Natural killer cell (primary cell): ENCODE measurements at regions not wholly inside any gene's neighbourhood (a gene's known extent, or its start where the extent isn't known, plus 50 kb on each side); places are given as distances from the start of the nearest gene placed in this dataset.

Experiments
- ATAC-seq, 3 donors: fragments of 150-1000 bp in 2 of 3; fragments of 200-7000 bp in 1 of 3; cut with Tn5 transposase; 1 replicate in 1 of 3; 2 replicates in 2 of 3; pipeline ENCODE4 v1.10.0; 2021; ENCODE audit warnings: mild to moderate bottlenecking in 2 of 3, moderate library complexity in 2 of 3
- DNase-seq, 2 donors: peaks; one replicate each; pipeline versions ENCODE4 v3.0.0 to v3.0.0-alpha.2; 2013 to 2021; ENCODE audit warnings: mixed read lengths in 1 of 2
- H3K27ac ChIP-seq: one replicate; pipeline ENCODE4 v1.5.1; 2013; ENCODE audit warnings: mild to moderate bottlenecking, low read length
- H3K27me3 ChIP-seq: one replicate; pipeline ENCODE4 v1.6.1; 2013; ENCODE audit warnings: low read length; ENCODE audit not compliant: control insufficient read depth, insufficient read depth
- H3K36me3 ChIP-seq: one replicate; pipeline ENCODE4 v1.6.1; 2013; ENCODE audit warnings: low read length; ENCODE audit not compliant: control insufficient read depth, insufficient read depth
- H3K4me1 ChIP-seq: one replicate; pipeline ENCODE4 v1.6.1; 2013; ENCODE audit warnings: low read length; ENCODE audit not compliant: control insufficient read depth, insufficient read depth
- H3K4me3 ChIP-seq: one replicate; pipeline ENCODE4 v1.5.1; 2013; ENCODE audit warnings: low read length
- H3K9me3 ChIP-seq: one replicate; pipeline ENCODE4 v1.6.1; 2013; ENCODE audit warnings: low read length; ENCODE audit not compliant: control insufficient read depth, insufficient read depth
- H3K27ac Mint-ChIP-seq, 2 donors: one replicate each; pipeline ENCODE4 v1.8.0; 2022; ENCODE audit warnings: mild to moderate bottlenecking in 2 of 2, mixed read lengths in 2 of 2, moderate library complexity in 1 of 2
- H3K27me3 Mint-ChIP-seq, 2 donors: one replicate each; pipeline ENCODE4 v1.8.0; 2022; ENCODE audit warnings: low read depth in 2 of 2, mixed read lengths in 2 of 2
- H3K36me3 Mint-ChIP-seq: one replicate; pipeline ENCODE4 v1.8.0; 2022; ENCODE audit warnings: mixed read lengths
- H3K4me1 Mint-ChIP-seq, 2 donors: one replicate each; pipeline ENCODE4 v1.8.0; 2022; ENCODE audit warnings: mixed read lengths in 2 of 2
- H3K4me3 Mint-ChIP-seq: one replicate; pipeline ENCODE4 v1.8.0; 2022; ENCODE audit warnings: mild to moderate bottlenecking, moderate library complexity, mixed read lengths
- H3K9me3 Mint-ChIP-seq, 2 donors: one replicate each; pipeline ENCODE4 v1.8.0; 2022; ENCODE audit warnings: mixed read lengths in 2 of 2
- CTCF ChIP-seq: fragments of 200-600 bp; IDR thresholded peaks from one replicate; pipeline ENCODE4 v1.8.0; 2022; ENCODE audit warnings: antibody characterized with exemption
- WGBS: methylation state at CpG from one replicate; pipeline ENCODE4 v1.1.7; 2013; ENCODE audit warnings: missing lambda C conversion rate; ENCODE audit not compliant: insufficient coverage; 5-methylcytosine and 5-hydroxymethylcytosine counted together
- intact Hi-C: fragments of 100-400 bp; cut with micrococcal nuclease; formaldehyde crosslinking; loops from one replicate; pipeline ENCODE4 v1.14.2; 2022

- Histone ChIP-seq H3K36me3 (no peaks in the 10 kb centered on the region), H3K9me3 (no peaks in the 10 kb centered on the region), H3K27me3 (no peaks in the 10 kb centered on the region), H3K27ac (no peak overlapping the region), H3K4me1 (no peaks in the 10 kb centered on the region), H3K4me3 (no peak overlapping the region)
- intact Hi-C loops: no loop called here
- 89% methylated on average over 5 of the region's 5 CpGs for WGBS
- Mint-ChIP-seq H3K27ac (no peak overlapping the region), H3K9me3 (no peaks in the 10 kb centered on the region), H3K4me3 (no peak overlapping the region), H3K4me1 (no peaks in the 10 kb centered on the region), H3K27me3 (peaks cover 19 to 28% of the 10 kb centered on the region in 2 donors), H3K36me3 (no peaks in the 10 kb centered on the region)
- no peak for DNase-seq
- no peak for TF ChIP-seq CTCF
- no peak for ATAC-seq
These were observed 150.2 kb upstream of the NFE2L3 start for GRCh38 chr7:26001662-26002244.

GRCh38 chr7:26005683-26006410, 146.2 kb upstream of the NFE2L3 start:
- H3K27me3 Mint-ChIP-seq: peaks cover 28 to 30% of the 10 kb centered on the region in 2 donors
- intact Hi-C loops: no loop called here
- no peaks in the 10 kb centered on the region for H3K36me3 Mint-ChIP-seq
- Histone ChIP-seq H3K36me3 (no peaks in the 10 kb centered on the region), H3K27ac (no peak overlapping the region), H3K4me3 (no peak overlapping the region), H3K9me3 (no peaks in the 10 kb centered on the region), H3K4me1 (no peaks in the 10 kb centered on the region), H3K27me3 (no peaks in the 10 kb centered on the region)
- H3K27ac Mint-ChIP-seq: no peak overlapping the region
- H3K9me3 Mint-ChIP-seq: no peaks in the 10 kb centered on the region
- no peak for TF ChIP-seq CTCF
- DNase-seq: no peak
- WGBS: 88% methylated on average over 9 of the region's 12 CpGs
- no peak for ATAC-seq
- H3K4me1 Mint-ChIP-seq: no peaks in the 10 kb centered on the region
- H3K4me3 Mint-ChIP-seq: no peak overlapping the region

GRCh38 chr7:26006426-26006825, 145.6 kb upstream of the NFE2L3 start:
- H3K4me3 ChIP-seq: no peak overlapping the region
- H3K27me3 ChIP-seq: no peaks in the 10 kb centered on the region
- no peaks in the 10 kb centered on the region for H3K36me3 Mint-ChIP-seq
- H3K4me1 Mint-ChIP-seq: no peaks in the 10 kb centered on the region
- no peaks in the 10 kb centered on the region for H3K9me3 ChIP-seq
- DNase-seq (no peak), ATAC-seq (no peak)
- no peak overlapping the region for H3K27ac Mint-ChIP-seq
- intact Hi-C loops: no loop called here
- no peak for TF ChIP-seq CTCF
- 85% methylated on average over 4 of the region's 4 CpGs for WGBS
- H3K4me3 Mint-ChIP-seq: no peak overlapping the region
- no peaks in the 10 kb centered on the region for H3K36me3 ChIP-seq
- peaks cover 28 to 30% of the 10 kb centered on the region in 2 donors for H3K27me3 Mint-ChIP-seq
- no peak overlapping the region for H3K27ac ChIP-seq
- no peaks in the 10 kb centered on the region for H3K4me1 ChIP-seq
- no peaks in the 10 kb centered on the region for H3K9me3 Mint-ChIP-seq

DNA sequence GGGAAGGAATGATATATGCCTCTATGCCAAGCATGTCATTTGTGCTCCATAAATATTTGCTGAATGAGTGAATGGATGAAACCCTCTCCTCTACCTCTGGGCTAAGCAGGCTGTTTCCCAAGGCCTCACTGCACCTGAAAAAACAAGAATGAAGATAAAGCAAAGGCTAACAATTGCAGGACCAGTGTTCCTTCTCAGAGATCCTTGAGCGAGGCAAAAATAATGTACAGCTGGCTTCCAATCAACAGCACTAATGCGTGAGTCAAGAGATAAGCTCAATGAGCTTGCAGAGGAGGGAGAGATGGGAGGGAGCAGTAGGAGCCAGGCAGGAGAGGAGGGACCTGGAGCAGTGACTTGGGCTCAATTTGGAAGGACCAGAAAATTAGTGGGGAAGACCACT, 144.5 kb upstream of the NFE2L3 start:
- no peaks in the 10 kb centered on the region for H3K9me3 Mint-ChIP-seq
- TF ChIP-seq CTCF: no peak

More for the DNA sequence above, 144.5 kb upstream of the NFE2L3 start:
- no peak overlapping the region for H3K27ac Mint-ChIP-seq
- no peak overlapping the region for H3K27ac ChIP-seq
- ATAC-seq: no peak
- intact Hi-C loops: no loop called here
- no peak overlapping the region for H3K4me3 Mint-ChIP-seq
- no peaks in the 10 kb centered on the region for H3K36me3 Mint-ChIP-seq
- H3K27me3 ChIP-seq: no peaks in the 10 kb centered on the region
- H3K4me1 Mint-ChIP-seq: no peaks in the 10 kb centered on the region
- H3K27me3 Mint-ChIP-seq: peaks cover 24 to 28% of the 10 kb centered on the region in 2 donors
- H3K9me3 ChIP-seq: no peaks in the 10 kb centered on the region
- no peaks in the 10 kb centered on the region for H3K4me1 ChIP-seq
- H3K36me3 ChIP-seq: no peaks in the 10 kb centered on the region
- no peak overlapping the region for H3K4me3 ChIP-seq
- no peak for DNase-seq
- 78% methylated on average over 2 of the region's 2 CpGs for WGBS
